RWPE2 (cell line): ENCODE measurements at regions not wholly inside any gene's neighbourhood (a gene's known extent, or its start where the extent isn't known, plus 50 kb on each side); places are given as distances from the start of the nearest gene placed in this dataset.
A peak's percentile ranks its signal among the peaks of the same experiment; 100 is the strongest.

Source experiments
- ATAC-seq: fragments of 200-7000 bp; cut with Tn5 transposase; 3 replicates; pipeline ENCODE4 v1.9.1; 2021; ENCODE audit warnings: low read depth
- DNase-seq: peaks from one replicate; pipeline ENCODE4 v3.0.0-alpha.2; 2020; ENCODE audit warnings: low spot score
- H3K27ac ChIP-seq: fragments of 450-650 bp; 2 replicates; pipeline ENCODE4 v1.5.1; 2017; ENCODE audit warnings: mild to moderate bottlenecking; ENCODE audit not compliant: poor library complexity, severe bottlenecking
- H3K27me3 ChIP-seq: fragments of 250-450 bp; sonication (Bioruptor Pico); 2 replicates; pipeline ENCODE4 v1.5.1; 2021; ENCODE audit warnings: mild to moderate bottlenecking, moderate library complexity; ENCODE audit not compliant: insufficient read depth, poor library complexity, severe bottlenecking
- H3K36me3 ChIP-seq: fragments of 250-450 bp; sonication (Bioruptor Pico); 2 replicates; pipeline ENCODE4 v1.5.1; 2020; ENCODE audit warnings: low read depth, mild to moderate bottlenecking, moderate library complexity
- H3K4me1 ChIP-seq: fragments of 250-450 bp; sonication (Bioruptor Pico); 2 replicates; pipeline ENCODE4 v1.5.1; 2021; ENCODE audit warnings: mild to moderate bottlenecking, moderate library complexity; ENCODE audit not compliant: insufficient read depth, poor library complexity, severe bottlenecking
- H3K4me3 ChIP-seq: fragments of 250-450 bp; sonication (Bioruptor Pico); 2 replicates; pipeline ENCODE4 v1.5.1; 2021; ENCODE audit warnings: mild to moderate bottlenecking, moderate library complexity; ENCODE audit not compliant: severe bottlenecking
- H3K9me3 ChIP-seq: fragments of 250-450 bp; sonication (Bioruptor Pico); 2 replicates; pipeline ENCODE4 v1.5.1; 2021; ENCODE audit warnings: mild to moderate bottlenecking, moderate library complexity; ENCODE audit not compliant: severe bottlenecking
- TF ChIP-seq, protein P1 (sequence below): fragments of 450-650 bp; IDR thresholded peaks from one replicate; pipeline ENCODE4 v1.5.1; 2017; ENCODE audit warnings: mild to moderate bottlenecking, moderate library complexity; ENCODE audit not compliant: poor library complexity, severe bottlenecking

DNA sequence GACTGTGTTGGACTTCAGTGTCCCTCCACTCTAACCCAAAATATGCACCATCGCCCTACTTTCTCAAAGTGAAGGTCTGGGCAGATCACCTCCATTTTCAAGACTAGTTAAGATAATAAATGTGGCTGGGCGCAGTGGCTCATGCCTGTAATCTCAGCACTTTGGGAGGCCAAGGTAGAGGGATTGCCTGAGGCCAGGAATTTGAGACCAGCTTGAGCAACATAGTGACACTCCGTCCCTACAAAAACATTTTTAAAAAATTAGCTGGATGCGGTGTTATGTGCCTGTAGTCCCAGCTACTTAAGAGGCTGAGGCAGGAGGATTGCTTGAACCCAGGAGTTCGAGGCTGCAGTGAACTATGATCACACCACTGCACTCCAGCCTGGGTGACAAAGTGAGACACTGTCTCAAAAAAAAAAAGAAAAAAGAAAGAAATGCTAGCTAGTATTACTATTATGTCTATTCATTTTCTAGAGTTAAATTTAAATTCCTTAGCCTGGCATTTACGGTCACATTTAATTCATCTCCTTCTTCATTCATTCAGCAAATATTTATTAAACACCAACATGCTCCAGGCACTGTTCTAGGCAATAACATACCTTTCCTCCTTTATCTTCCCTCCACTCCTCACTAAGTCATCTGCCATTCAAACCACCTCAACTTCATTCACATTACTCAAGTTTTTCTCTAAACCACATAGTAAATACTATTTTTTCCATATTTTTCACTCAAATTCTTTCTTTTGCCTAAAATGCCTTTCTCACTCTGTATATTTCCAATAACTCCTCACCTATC, 96.1 kb upstream of the XYLT1 start:
- ATAC-seq (no peak), DNase-seq (no peak)
- Histone ChIP-seq H3K9me3 (no peaks in the 10 kb centered on the region), H3K27me3 (no peaks in the 10 kb centered on the region), H3K4me3 (no peak overlapping the region), H3K36me3 (no peaks in the 10 kb centered on the region), H3K27ac (peak overlapping the region; percentile 39), H3K4me1 (peaks cover 30% of the 10 kb centered on the region)
- TF ChIP-seq, protein P1, sequence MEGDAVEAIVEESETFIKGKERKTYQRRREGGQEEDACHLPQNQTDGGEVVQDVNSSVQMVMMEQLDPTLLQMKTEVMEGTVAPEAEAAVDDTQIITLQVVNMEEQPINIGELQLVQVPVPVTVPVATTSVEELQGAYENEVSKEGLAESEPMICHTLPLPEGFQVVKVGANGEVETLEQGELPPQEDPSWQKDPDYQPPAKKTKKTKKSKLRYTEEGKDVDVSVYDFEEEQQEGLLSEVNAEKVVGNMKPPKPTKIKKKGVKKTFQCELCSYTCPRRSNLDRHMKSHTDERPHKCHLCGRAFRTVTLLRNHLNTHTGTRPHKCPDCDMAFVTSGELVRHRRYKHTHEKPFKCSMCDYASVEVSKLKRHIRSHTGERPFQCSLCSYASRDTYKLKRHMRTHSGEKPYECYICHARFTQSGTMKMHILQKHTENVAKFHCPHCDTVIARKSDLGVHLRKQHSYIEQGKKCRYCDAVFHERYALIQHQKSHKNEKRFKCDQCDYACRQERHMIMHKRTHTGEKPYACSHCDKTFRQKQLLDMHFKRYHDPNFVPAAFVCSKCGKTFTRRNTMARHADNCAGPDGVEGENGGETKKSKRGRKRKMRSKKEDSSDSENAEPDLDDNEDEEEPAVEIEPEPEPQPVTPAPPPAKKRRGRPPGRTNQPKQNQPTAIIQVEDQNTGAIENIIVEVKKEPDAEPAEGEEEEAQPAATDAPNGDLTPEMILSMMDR = no peak

DNA sequence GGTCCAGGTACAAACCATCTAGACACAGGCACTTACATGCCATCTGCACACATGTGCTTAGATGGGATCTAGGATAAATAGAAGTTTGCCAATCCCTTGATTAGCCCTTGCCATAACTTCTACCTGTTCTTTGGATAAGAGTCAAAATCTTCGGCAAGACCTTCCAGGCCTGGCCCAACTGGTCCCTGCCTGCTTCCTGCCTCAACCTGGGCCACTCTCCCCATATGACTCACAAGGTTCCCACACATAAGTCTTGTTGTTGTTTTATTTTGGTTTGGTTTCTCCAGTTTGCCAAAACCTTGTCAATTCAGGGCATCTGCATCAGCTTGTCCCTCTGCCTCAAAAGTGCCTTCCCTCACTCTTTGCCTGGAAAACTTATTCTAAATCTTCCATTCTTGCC, 95.3 kb upstream of the XYLT1 start:
- Histone ChIP-seq H3K27me3 (no peaks in the 10 kb centered on the region), H3K4me3 (no peak overlapping the region), H3K27ac (peak overlapping the region; percentile 39), H3K4me1 (peaks cover 23% of the 10 kb centered on the region), H3K9me3 (no peaks in the 10 kb centered on the region), H3K36me3 (no peaks in the 10 kb centered on the region)
- ATAC-seq (peak; percentile 49; the same call in 1 of the 3 replicates), DNase-seq (no peak)
- TF ChIP-seq, protein P1 = no peak

DNA sequence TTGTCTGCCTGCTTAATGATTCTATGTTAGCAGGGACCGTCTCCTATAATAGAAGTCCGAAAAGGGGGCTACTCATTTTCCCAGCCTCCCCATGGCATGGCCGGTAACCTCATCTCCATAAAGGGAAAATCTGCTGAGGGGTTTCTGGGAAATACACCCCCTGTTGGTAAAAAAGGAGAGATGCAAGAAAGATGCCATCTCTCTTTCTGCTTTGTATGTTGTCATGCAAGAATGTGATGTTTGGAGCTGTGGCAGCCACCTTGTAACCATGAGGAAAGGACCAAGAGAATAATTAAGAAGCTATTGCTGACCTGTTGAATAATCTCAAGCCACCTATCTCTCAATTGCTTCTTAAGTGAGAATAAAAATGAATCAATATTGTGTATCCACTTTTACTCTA, 94.8 kb upstream of the XYLT1 start:
- TF ChIP-seq, protein P1 = no peak
- no peaks in the 10 kb centered on the region for H3K27me3 ChIP-seq
- ATAC-seq = no peak
- peaks cover 22% of the 10 kb centered on the region for H3K4me1 ChIP-seq
- H3K4me3 ChIP-seq = no peak overlapping the region
- H3K36me3 ChIP-seq = no peaks in the 10 kb centered on the region
- H3K9me3 ChIP-seq = no peaks in the 10 kb centered on the region
- peak overlapping the region; percentile 39 for H3K27ac ChIP-seq
- no peak for DNase-seq

DNA sequence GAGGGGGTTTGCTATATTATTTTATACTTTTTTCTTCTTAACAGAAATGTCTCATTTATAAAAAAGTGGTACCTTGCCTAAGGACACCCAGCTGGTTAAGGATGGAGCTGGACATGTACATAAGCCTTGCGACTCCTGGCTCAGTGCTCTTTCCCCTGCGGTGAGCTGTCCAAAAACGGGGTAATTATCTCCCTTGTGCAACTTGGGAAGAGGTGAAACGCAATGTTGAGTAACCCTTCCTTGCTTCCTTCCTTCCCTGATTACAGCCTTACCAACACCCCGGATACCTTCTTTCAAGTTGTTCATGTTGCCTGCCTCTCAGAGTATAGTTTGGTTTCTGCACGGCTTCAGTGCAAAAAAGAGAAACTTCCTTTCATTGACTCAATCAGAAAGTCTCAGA, 94.1 kb upstream of the XYLT1 start:
- TF ChIP-seq, protein P1 = no peak
- DNase-seq (no peak), ATAC-seq (no peak)
- peaks cover 22% of the 10 kb centered on the region for H3K4me1 ChIP-seq
- no peaks in the 10 kb centered on the region for H3K27me3 ChIP-seq
- H3K36me3 ChIP-seq = no peaks in the 10 kb centered on the region
- H3K9me3 ChIP-seq = no peaks in the 10 kb centered on the region
- H3K4me3 ChIP-seq = no peak overlapping the region
- no peak overlapping the region for H3K27ac ChIP-seq
